Neuronal stem cell (in vitro differentiated cells): ENCODE measurements at regions not wholly inside any gene's neighbourhood (a gene's known extent, or its start where the extent isn't known, plus 50 kb on each side); places are given as distances from the start of the nearest gene placed in this dataset.
A peak's percentile ranks its signal among the peaks of the same experiment; 100 is the strongest.

Experiments
- DNase-seq: peaks from one replicate; pipeline ENCODE4 v3.0.0-alpha.2; 2013; ENCODE audit warnings: low spot score
- H2AFZ ChIP-seq: one replicate; pipeline ENCODE4 v1.6.1; 2013; ENCODE audit warnings: mild to moderate bottlenecking, low read length, inconsistent platforms
- H2AK5ac ChIP-seq: 2 replicates; pipeline ENCODE4 v1.6.1; 2013; ENCODE audit warnings: low read depth, mild to moderate bottlenecking, inconsistent platforms, low read length, moderate library complexity, mixed read lengths
- H2BK120ac ChIP-seq: 2 replicates; pipeline ENCODE4 v1.6.1; 2013; ENCODE audit warnings: low read depth, mild to moderate bottlenecking, inconsistent platforms, low read length, moderate library complexity, mixed read lengths
- H2BK12ac ChIP-seq: one replicate; pipeline ENCODE4 v1.6.1; 2013; ENCODE audit warnings: low read length, inconsistent platforms
- H2BK15ac ChIP-seq: 2 replicates; pipeline ENCODE4 v1.6.1; 2013; ENCODE audit warnings: mild to moderate bottlenecking, low read length, inconsistent platforms, mixed read lengths
- H2BK5ac ChIP-seq: one replicate; pipeline ENCODE4 v1.6.1; 2013; ENCODE audit warnings: inconsistent platforms, mild to moderate bottlenecking, low read length, moderate library complexity
- H3K14ac ChIP-seq: one replicate; pipeline ENCODE4 v1.6.1; 2013; ENCODE audit warnings: low read length, inconsistent platforms
- H3K18ac ChIP-seq: 2 replicates; pipeline ENCODE4 v1.6.1; 2013; ENCODE audit warnings: low read length, inconsistent platforms
- H3K23ac ChIP-seq: 2 replicates; pipeline ENCODE4 v1.6.1; 2013; ENCODE audit warnings: low read depth, mild to moderate bottlenecking, mixed read lengths, low read length, inconsistent platforms; ENCODE audit not compliant: poor library complexity
- H3K27ac ChIP-seq: replicated peaks from 3 replicates; pipeline ENCODE4 v1.5.1; 2013; ENCODE audit warnings: low read length, inconsistent platforms
- H3K27me3 ChIP-seq, 3 experiments: 2 replicates each; pipeline ENCODE4 v1.6.1; 2013; ENCODE audit warnings: low read length in 3 of 3, mild to moderate bottlenecking in 2 of 3, inconsistent platforms in 1 of 3, low read depth in 1 of 3, mixed read lengths in 1 of 3, moderate library complexity in 1 of 3; ENCODE audit not compliant: control insufficient read depth in 3 of 3, insufficient read depth in 3 of 3
- H3K36me3 ChIP-seq, 2 donors: replicated peaks in 1 of 2; 2 replicates each; pipeline ENCODE4 v1.6.1; 2013; ENCODE audit warnings: low read length in 2 of 2; ENCODE audit not compliant: control insufficient read depth in 2 of 2, insufficient read depth in 2 of 2
- H3K4ac ChIP-seq: 2 replicates; pipeline ENCODE4 v1.6.1; 2013; ENCODE audit warnings: inconsistent platforms, mild to moderate bottlenecking, low read length, moderate library complexity
- H3K4me1 ChIP-seq, 2 donors: 1 replicate in 1 of 2; 2 replicates in 1 of 2; pipeline ENCODE4 v1.6.1; 2013; ENCODE audit warnings: low read length in 2 of 2, low read depth in 1 of 2; ENCODE audit not compliant: control insufficient read depth in 2 of 2, insufficient read depth in 1 of 2
- H3K4me2 ChIP-seq: one replicate; pipeline ENCODE4 v1.6.1; 2013; ENCODE audit warnings: mild to moderate bottlenecking, low read length, inconsistent platforms; ENCODE audit not compliant: insufficient read depth, poor library complexity, severe bottlenecking
- H3K4me3 ChIP-seq, 2 donors: 2 replicates each; pipeline ENCODE4 v1.5.1; 2013; ENCODE audit warnings: low read length in 2 of 2, mild to moderate bottlenecking in 2 of 2, inconsistent platforms in 1 of 2, moderate library complexity in 1 of 2
- H3K79me1 ChIP-seq: one replicate; pipeline ENCODE4 v1.6.1; 2013; ENCODE audit warnings: low read depth, mild to moderate bottlenecking, inconsistent platforms, low read length, moderate library complexity
- H3K9ac ChIP-seq: one replicate; pipeline ENCODE4 v1.6.1; 2013; ENCODE audit warnings: mild to moderate bottlenecking, low read depth, low read length, inconsistent platforms; ENCODE audit not compliant: poor library complexity
- H3K9me3 ChIP-seq, 2 donors: replicated peaks in 1 of 2; 2 replicates each; pipeline versions ENCODE3 to v1.6.1; 2013; ENCODE audit warnings: low read length in 2 of 2, mild to moderate bottlenecking in 2 of 2, inconsistent platforms in 1 of 2, low read depth in 1 of 2, mixed read lengths in 1 of 2, moderate library complexity in 1 of 2; ENCODE audit not compliant: control insufficient read depth in 2 of 2, insufficient read depth in 1 of 2
- H4K8ac ChIP-seq: one replicate; pipeline ENCODE4 v1.6.1; 2013; ENCODE audit warnings: low read depth, mild to moderate bottlenecking, inconsistent platforms, low read length, moderate library complexity
- H4K91ac ChIP-seq: one replicate; pipeline ENCODE4 v1.6.1; 2013; ENCODE audit warnings: low read length, low read depth, mild to moderate bottlenecking, inconsistent platforms; ENCODE audit not compliant: poor library complexity
- WGBS, 2 donors: extraction: QIAGEN DNeasy Blood & Tissue Kit; methylation state at CpG; one replicate each; pipeline ENCODE4 v1.1.7; 2013; ENCODE audit warnings: missing lambda C conversion rate in 2 of 2, mixed read lengths in 1 of 2; ENCODE audit not compliant: insufficient read length in 2 of 2, insufficient replicate concordance in 1 of 2; ENCODE audit errors: extremely low coverage in 2 of 2; 5-methylcytosine and 5-hydroxymethylcytosine counted together

- Histone ChIP-seq H3K4ac (no peak overlapping the region), H2BK5ac (no peak overlapping the region), H4K91ac (no peak overlapping the region), H3K4me2 (no peak overlapping the region), H2AK5ac (peak overlapping the region; percentile 43), H3K9me3 (peaks cover 4 to 6% of the 10 kb centered on the region in 2 donors), H2BK120ac (no peak overlapping the region), H3K27me3 (peaks cover 0 to 16% (median 3%) of the 10 kb centered on the region in 3 experiments), H3K4me3 (no peak overlapping the region), H3K27ac (no peak overlapping the region), H2AFZ (no peak overlapping the region), H3K4me1 (peaks cover 0 to 12% of the 10 kb centered on the region in 2 donors), H2BK15ac (no peak overlapping the region), H3K14ac (peak overlapping the region; percentile 86), H3K9ac (no peak overlapping the region), H3K79me1 (peaks cover 3% of the 10 kb centered on the region), H3K18ac (peak overlapping the region; percentile 53), H3K36me3 (peaks cover 0 to 2% of the 10 kb centered on the region in 2 donors), H2BK12ac (no peak overlapping the region), H4K8ac (no peak overlapping the region), H3K23ac (no peak overlapping the region)
- DNase-seq: no peak
- WGBS, 2 donors: no CpG with 5 or more reads among the region's 13 CpGs
Measured at GRCh38 chr22:44608597-44609399, 93.2 kb upstream of the PRR5 start.

DNA sequence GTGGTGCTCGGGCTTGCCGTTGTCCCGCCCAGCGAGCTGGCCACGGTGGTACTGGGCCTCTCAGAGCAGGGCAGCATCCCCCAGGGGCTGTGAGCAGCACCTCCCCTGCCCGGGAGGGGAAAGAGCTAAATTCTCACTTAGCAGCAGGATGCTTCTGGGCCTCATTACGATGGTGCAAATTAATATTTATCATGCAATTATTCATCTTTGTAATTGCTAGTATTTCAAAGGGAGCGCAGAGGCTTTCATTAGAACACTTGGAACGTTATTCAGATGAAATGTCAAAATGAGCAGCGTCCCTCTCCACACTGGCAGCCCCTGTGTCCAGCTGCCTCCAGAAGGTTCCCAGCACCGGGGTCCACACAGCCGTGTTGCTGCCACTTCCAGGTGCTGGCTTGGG is 95.9 kb upstream of the PRR5 start:
- Histone ChIP-seq H3K14ac (no peak overlapping the region), H3K27ac (no peak overlapping the region), H2BK15ac (no peak overlapping the region), H3K27me3 (peaks cover 0 to 16% (median 3%) of the 10 kb centered on the region in 3 experiments), H2AK5ac (no peak overlapping the region), H3K23ac (no peak overlapping the region), H2BK120ac (no peak overlapping the region), H2AFZ (no peak overlapping the region), H3K79me1 (peaks cover 3% of the 10 kb centered on the region), H3K4me1 (peaks cover 0 to 12% of the 10 kb centered on the region in 2 donors), H3K4me3 (no peak overlapping the region), H3K9ac (no peak overlapping the region), H3K36me3 (peaks cover 0 to 2% of the 10 kb centered on the region in 2 donors), H3K9me3 (no peaks in the 10 kb centered on the region), H4K91ac (no peak overlapping the region), H2BK5ac (no peak overlapping the region), H3K4ac (no peak overlapping the region), H3K18ac (peak overlapping the region; percentile 45), H3K4me2 (no peak overlapping the region), H4K8ac (no peak overlapping the region), H2BK12ac (no peak overlapping the region)
- no CpG with 5 or more reads among the region's 12 CpGs for WGBS, 2 donors
- no peak for DNase-seq

GRCh38 chr22:44605486-44605885 is 96.5 kb upstream of the PRR5 start:
- peaks cover 3% of the 10 kb centered on the region for H3K79me1 ChIP-seq
- H2BK5ac ChIP-seq: no peak overlapping the region
- H3K27me3 ChIP-seq: peaks cover 0 to 16% (median 3%) of the 10 kb centered on the region in 3 experiments
- no peak overlapping the region for H3K9ac ChIP-seq
- no peak for DNase-seq
- no peak overlapping the region for H4K8ac ChIP-seq
- no peak overlapping the region for H4K91ac ChIP-seq
- H2BK120ac ChIP-seq: no peak overlapping the region
- H3K9me3 ChIP-seq: no peaks in the 10 kb centered on the region
- peaks cover 0 to 2% of the 10 kb centered on the region in 2 donors for H3K36me3 ChIP-seq
- H3K4ac ChIP-seq: no peak overlapping the region
- H3K23ac ChIP-seq: no peak overlapping the region
- no CpG with 5 or more reads among the region's 9 CpGs for WGBS, 2 donors
- no peak overlapping the region for H3K4me2 ChIP-seq
- H3K14ac ChIP-seq: no peak overlapping the region
- no peak overlapping the region for H2BK12ac ChIP-seq
- no peak overlapping the region for H2AK5ac ChIP-seq
- H3K4me3 ChIP-seq: no peak overlapping the region
- H2AFZ ChIP-seq: no peak overlapping the region
- H3K18ac ChIP-seq: peak overlapping the region; percentile 60
- H2BK15ac ChIP-seq: peak overlapping the region; percentile 22
- H3K4me1 ChIP-seq: peaks cover 0 to 12% of the 10 kb centered on the region in 2 donors
- H3K27ac ChIP-seq: no peak overlapping the region

- Histone ChIP-seq H2BK120ac (no peak overlapping the region), H3K79me1 (peaks cover 3% of the 10 kb centered on the region)
Measured at GRCh38 chr22:44604991-44605390, 97.0 kb upstream of the PRR5 start.

More at GRCh38 chr22:44604991-44605390, 97.0 kb upstream of the PRR5 start:
- H3K14ac ChIP-seq: no peak overlapping the region
- H2BK12ac ChIP-seq: no peak overlapping the region
- H3K9me3 ChIP-seq: no peaks in the 10 kb centered on the region
- H2BK5ac ChIP-seq: no peak overlapping the region
- no peak overlapping the region for H2AK5ac ChIP-seq
- DNase-seq: no peak
- peaks cover 0 to 2% of the 10 kb centered on the region in 2 donors for H3K36me3 ChIP-seq
- H3K23ac ChIP-seq: no peak overlapping the region
- no CpG with 5 or more reads among the region's 6 CpGs for WGBS, 2 donors
- H2BK15ac ChIP-seq: peak overlapping the region; percentile 22
- H3K27me3 ChIP-seq: peaks cover 0 to 16% (median 3%) of the 10 kb centered on the region in 3 experiments
- H4K8ac ChIP-seq: no peak overlapping the region
- H3K9ac ChIP-seq: peak overlapping the region; percentile 46
- no peak overlapping the region for H3K4ac ChIP-seq
- no peak overlapping the region for H2AFZ ChIP-seq
- H3K18ac ChIP-seq: peak overlapping the region; percentile 6
- no peak overlapping the region for H3K4me2 ChIP-seq
- peaks cover 0 to 12% of the 10 kb centered on the region in 2 donors for H3K4me1 ChIP-seq
- H3K4me3 ChIP-seq: peak overlapping the region in 1 of 2 donors; percentile 36
- no peak overlapping the region for H4K91ac ChIP-seq
- H3K27ac ChIP-seq: no peak overlapping the region
